GM12873 (cell line): ENCODE measurements at regions not wholly inside any gene's neighbourhood (a gene's known extent, or its start where the extent isn't known, plus 50 kb on each side); places are given as distances from the start of the nearest gene placed in this dataset.

Experiments used
- TF ChIP-seq, protein P1 (sequence below): IDR thresholded peaks from 2 replicates; pipeline ENCODE4 v1.5.1; 2012; ENCODE audit warnings: low read depth, mild to moderate bottlenecking, moderate library complexity, low read length, control low read depth; ENCODE audit not compliant: insufficient read depth; ENCODE audit errors: missing control alignments

DNA sequence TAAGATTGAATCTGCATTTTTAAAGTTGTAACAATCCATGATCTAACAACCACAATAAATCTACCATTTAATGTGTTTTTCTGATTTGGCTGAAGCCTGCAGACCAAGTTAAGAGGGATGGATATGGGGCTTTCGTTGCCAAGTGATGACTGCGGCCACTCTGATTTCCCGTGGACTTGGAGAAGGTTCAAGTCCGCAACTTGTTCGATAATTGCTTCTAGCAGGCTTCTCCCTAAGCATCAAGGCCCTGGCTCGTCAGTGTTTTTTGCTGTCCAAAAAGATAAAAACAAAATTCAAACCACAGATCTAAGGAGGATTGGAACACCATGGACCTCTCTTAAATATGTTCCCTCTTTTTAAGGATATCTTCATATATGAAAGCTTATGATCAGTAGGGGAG, 256.6 kb downstream of the CNTN3 start:
- TF ChIP-seq, protein P1, sequence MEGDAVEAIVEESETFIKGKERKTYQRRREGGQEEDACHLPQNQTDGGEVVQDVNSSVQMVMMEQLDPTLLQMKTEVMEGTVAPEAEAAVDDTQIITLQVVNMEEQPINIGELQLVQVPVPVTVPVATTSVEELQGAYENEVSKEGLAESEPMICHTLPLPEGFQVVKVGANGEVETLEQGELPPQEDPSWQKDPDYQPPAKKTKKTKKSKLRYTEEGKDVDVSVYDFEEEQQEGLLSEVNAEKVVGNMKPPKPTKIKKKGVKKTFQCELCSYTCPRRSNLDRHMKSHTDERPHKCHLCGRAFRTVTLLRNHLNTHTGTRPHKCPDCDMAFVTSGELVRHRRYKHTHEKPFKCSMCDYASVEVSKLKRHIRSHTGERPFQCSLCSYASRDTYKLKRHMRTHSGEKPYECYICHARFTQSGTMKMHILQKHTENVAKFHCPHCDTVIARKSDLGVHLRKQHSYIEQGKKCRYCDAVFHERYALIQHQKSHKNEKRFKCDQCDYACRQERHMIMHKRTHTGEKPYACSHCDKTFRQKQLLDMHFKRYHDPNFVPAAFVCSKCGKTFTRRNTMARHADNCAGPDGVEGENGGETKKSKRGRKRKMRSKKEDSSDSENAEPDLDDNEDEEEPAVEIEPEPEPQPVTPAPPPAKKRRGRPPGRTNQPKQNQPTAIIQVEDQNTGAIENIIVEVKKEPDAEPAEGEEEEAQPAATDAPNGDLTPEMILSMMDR = no peak

DNA sequence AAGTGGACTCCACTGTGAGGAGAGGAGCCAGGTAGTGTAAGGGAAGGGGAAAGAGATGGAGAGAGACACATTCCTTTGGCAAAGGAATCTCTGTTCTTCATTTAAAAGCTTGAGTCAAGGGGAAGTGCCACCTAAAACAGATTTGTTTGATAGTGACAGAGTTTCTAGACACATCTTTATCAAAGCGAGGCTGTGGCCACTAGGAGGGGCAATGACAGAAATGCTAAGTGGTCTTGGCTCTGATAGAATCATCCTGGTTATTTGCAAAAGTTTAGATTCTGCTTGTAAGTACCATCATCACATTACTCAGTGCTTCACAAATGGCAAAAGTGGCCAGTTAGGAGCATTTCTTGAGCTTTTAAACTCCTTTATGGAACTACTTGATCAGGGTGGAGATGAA, 261.4 kb downstream of the CNTN3 start:
- TF ChIP-seq, protein P1 = no peak

DNA sequence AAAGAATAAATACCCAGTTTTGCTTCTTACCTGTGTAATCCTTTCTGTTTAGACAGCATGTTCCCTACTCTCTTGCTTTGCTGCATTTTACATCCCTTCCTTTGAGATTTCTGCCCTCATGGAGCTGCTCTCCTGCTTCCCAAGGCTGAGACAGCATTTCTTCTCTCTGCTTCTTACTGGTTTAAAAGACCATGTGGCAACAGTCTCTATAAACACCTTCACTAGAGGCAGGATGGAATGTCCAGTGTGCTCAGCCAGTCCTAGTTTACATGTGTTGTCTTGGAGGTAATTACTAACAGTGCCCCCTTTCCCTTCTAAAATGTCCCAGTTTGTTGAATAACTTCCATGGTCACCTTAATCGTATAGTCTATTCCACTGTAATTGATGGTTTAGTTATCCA, 262.3 kb downstream of the CNTN3 start:
- TF ChIP-seq, protein P1 = no peak

DNA sequence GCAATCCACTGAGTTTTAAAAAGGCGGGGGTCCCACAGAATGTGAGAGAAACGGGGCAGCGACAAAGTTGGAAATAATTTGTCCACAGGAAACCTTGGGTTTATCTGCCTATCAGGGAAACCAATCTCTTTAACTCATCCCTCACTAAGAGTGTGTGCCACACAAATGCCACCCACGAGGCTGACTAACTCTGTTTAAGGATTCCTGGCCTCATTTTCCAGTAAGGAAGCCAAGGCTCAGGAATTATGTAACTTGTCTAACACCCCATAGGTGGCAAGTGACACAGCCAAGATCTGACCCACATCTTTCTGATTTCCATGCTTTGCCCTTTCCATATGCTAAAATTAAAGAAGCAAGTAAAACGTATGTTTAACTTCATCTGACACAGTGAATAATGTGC, 263.2 kb downstream of the CNTN3 start:
- TF ChIP-seq, protein P1 = no peak

DNA sequence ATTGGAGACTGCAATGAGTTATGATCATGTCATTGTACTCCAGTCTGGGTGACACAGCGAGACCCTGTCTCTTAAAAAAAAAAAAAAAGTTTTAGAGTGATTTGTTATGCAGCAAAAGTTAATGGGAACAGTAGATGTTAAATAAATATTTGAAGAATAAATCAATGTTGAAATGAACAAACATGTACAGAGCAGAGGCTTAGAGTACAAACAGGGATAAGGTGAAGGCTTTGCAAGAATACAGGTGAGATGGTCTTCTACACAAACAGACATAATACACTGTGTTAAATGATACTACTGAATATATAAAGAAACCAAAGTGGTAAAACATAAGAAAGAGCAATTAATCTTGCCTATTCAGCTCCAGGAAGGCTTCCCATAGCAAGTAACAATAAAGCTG, 265.4 kb downstream of the CNTN3 start:
- TF ChIP-seq, protein P1 = no peak

DNA sequence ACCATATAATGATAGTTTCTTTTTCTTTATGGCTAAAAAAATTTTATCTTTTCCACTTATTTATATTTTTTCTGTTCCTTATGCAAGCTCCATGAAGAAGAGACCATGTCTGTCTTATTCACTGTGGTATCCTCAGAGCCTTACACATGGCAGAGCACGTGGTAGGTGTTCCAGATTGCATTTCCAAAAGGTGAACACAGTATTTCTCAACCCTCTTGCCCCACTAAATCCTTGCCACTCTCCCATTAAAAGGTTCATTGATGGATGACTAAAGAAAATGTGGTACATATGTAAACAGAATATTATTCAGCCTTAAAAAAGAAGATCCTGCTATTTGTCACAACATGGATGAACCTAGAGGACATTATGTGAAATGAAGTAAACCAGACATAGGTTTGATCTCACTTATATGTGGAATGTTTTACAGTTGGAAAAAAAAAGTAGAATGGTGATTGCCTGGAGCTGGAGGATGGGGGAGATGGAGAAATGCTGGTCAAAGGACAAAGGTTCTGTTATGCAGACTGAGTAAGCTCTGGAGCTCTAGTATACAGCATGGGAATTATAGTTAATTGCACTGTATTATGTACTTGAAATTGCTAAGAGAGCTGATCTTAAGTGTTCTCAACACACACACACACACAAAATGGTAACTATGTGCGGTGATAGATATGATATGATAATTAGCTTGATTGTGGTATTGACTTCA, 266.7 kb downstream of the CNTN3 start:
- TF ChIP-seq, protein P1 = no peak

DNA sequence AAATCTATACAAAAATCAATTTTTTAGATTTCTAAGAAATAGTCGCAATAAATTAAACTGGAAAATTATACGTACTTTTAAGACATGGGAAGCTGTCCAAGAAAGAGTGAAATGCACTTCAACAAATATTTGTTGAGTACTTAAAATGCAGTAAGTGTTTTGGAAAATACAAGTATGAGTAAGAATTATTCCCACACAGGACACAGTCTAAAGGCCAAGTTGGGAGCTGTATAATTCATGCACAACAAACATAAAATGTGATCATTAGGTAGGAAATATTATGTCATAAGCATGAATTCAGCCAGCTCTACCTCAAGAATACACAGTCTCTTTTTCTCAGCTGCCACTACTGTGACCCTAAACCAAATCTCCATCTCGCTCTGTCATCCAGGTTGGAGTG, 267.6 kb downstream of the CNTN3 start:
- TF ChIP-seq, protein P1 = no peak
